ENCODE measurements at regions not wholly inside any gene's neighbourhood (a gene's known extent, or its start where the extent isn't known, plus 50 kb on each side); places are given as distances from the start of the nearest gene placed in this dataset.

- TF ChIP-seq YY1 (IDR thresholded peaks at IDR 0.05; ENCODE audit: insufficient read depth, insufficient read length) (no peak), ZNF274 (IDR thresholded peaks at IDR 0.05; ENCODE audit: low read depth, low read length) (no peak)
These were observed 378.2 kb downstream of the BCL11A start for GRCh38 chr2:60175290-60175689.
